GM18505 (cell line): ENCODE measurements at regions not wholly inside any gene's neighbourhood (a gene's known extent, or its start where the extent isn't known, plus 50 kb on each side); places are given as distances from the start of the nearest gene placed in this dataset.
"Not testable (repeated sequence)": the region's sequence is repeated elsewhere in the genome, so short reads cannot be mapped to it uniquely, and the experiment has no call there.

Experiments used
- ATAC-seq: cut with Tn5 transposase; IDR thresholded peaks from one replicate; pipeline ENCODE4 v1.9.1; 2021; ENCODE audit not compliant: unreplicated experiment
- POLR2A ChIP-seq: IDR thresholded peaks from 4 replicates; pipeline ENCODE4 v1.6.1; 2011; ENCODE audit warnings: borderline replicate concordance; ENCODE audit not compliant: insufficient read depth, insufficient read length; ENCODE audit errors: extremely low read depth

DNA sequence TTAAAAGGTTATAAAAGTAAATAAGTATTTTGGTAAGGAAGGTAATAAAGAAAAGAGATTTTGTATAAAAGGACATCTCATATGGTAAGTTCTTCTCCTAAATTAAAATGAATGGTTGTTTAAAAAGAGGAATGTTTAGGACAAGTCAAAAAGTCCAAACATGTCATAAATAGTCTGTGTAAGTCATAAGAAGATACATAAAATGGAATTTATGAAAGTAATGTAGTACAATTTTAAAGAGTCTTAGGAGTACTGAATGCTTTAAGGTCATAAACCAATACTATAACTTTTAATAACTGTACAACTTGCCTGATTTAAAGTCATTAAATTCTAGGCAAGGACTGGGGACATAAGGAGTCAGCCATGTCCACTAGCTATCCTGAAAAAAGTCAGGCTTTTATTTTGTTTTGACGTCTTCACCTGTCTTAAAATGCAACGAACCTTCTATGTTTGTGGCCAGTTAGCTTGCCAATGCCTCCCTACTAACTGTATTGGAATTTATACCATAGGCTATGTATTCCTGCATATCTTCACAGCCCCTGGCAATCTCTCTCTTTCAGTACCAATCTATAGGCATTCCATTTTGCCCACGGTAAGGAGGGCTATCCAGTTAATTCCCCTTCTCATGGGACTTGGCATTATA is 312.3 kb upstream of the LRRTM4 start:
- no peak for ATAC-seq
- no peak for TF ChIP-seq POLR2A

GRCh38 chr2:77838441-77838840 is 316.3 kb upstream of the LRRTM4 start:
- TF ChIP-seq POLR2A, result no peak
- no peak for ATAC-seq

GRCh38 chr2:77839102-77839501 is 316.9 kb upstream of the LRRTM4 start:
- no peak for ATAC-seq
- TF ChIP-seq POLR2A, result no peak

GRCh38 chr2:77862120-77862519 is 339.9 kb upstream of the LRRTM4 start:
- TF ChIP-seq POLR2A, result no peak
- no peak for ATAC-seq

- no peak for TF ChIP-seq POLR2A
- no peak for ATAC-seq
Observed at GRCh38 chr2:77864426-77864825, 342.2 kb upstream of the LRRTM4 start.

GRCh38 chr2:77866661-77867060 is 344.5 kb upstream of the LRRTM4 start:
- ATAC-seq, result no peak
- no peak for TF ChIP-seq POLR2A

DNA sequence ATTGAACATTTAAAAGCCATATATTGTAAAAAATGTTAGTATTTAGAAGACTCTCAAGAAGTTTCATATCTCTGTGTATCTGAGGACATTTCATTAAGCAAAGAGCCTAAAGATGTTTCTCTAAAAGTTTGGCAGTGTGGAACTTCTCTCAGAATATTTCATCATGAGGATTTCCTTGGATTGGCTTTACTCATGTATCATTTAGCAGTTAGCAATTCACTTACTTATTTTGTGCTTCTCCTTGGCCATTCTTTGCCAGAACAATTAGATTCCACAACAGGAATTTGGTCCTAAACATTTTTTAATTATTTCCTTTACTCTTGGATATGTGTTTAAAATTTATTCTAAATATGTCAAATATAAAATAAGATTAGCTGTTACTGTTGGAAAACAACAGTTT is 345.0 kb upstream of the LRRTM4 start:
- TF ChIP-seq POLR2A, result no peak
- no peak for ATAC-seq

GRCh38 chr2:77873506-77873905 is 351.3 kb upstream of the LRRTM4 start:
- ATAC-seq, result no peak
- TF ChIP-seq POLR2A, result no peak

DNA sequence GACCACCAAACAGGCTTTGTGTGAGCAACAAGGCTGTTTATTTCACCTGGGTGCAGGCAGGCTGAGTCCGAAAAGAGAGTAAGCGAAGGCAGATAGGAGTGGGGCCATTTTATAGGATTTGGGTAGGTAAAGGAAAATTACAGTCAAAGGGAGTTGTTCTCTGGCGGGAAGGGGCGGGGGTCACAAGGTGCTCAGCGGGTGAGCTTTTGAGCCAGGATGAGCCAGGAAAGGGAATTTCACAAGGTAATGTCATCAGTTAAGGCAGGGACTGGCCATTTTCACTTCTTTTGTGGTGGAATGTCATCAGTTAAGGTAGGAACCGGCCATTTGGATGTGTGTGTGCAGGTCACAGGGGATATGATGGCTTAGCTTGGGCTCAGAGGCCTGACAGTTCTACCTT is 378.0 kb upstream of the LRRTM4 start:
- not testable (repeated sequence) for ATAC-seq

- TF ChIP-seq POLR2A, result no peak
Observed at GRCh38 chr2:77910136-77910535, 388.0 kb upstream of the LRRTM4 start.

GRCh38 chr2:77920838-77921366 is 398.7 kb upstream of the LRRTM4 start:
- TF ChIP-seq POLR2A, result no peak
- ATAC-seq, result no peak

More at GRCh38 chr2:77910136-77910535, 388.0 kb upstream of the LRRTM4 start:
- ATAC-seq, result no peak

DNA sequence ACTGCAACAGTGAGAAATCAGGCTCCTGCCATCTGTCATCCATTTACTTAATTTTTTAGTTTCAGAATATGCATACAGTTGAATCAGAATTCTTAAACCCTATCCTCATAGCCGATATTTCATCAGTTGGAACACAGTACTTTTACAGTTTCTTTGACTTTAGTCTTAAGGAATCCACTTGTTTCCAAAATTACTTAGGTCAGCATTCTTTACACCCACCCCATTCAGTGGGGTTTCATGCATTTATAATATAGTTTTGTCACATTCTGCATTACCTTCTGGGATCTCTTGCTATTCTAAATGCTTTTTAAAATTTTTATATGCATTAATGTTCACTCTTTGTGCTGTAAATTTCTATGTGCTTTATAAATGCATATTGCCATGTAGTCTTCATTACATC is 400.4 kb upstream of the LRRTM4 start:
- ATAC-seq, result no peak
- TF ChIP-seq POLR2A, result no peak

GRCh38 chr2:77937366-77937765 is 415.2 kb upstream of the LRRTM4 start:
- ATAC-seq, result no peak
- no peak for TF ChIP-seq POLR2A

GRCh38 chr2:77938462-77938861 is 416.3 kb upstream of the LRRTM4 start:
- TF ChIP-seq POLR2A, result no peak
- ATAC-seq, result no peak

DNA sequence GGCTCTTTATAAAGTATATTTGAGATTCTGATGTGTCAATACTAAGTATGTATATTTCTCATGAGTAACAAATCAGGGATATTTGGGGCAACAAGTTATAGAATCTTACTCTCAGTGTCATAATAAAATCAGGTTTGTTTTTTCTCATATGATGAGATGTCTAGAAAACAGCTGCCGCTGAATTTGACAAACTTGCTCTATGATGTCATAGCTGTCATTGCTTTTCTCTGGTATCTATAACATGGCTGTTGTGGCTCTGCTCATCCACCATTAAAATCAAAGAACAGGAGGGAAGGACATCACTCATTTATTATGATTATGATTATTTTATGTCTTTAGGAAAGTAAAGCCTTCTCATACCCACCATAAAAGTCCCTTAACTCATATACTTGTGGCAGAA is 417.2 kb upstream of the LRRTM4 start:
- no peak for ATAC-seq
- TF ChIP-seq POLR2A, result no peak

- TF ChIP-seq POLR2A, result no peak
- ATAC-seq, result no peak
Observed at GRCh38 chr2:77939801-77940200, 417.6 kb upstream of the LRRTM4 start.

DNA sequence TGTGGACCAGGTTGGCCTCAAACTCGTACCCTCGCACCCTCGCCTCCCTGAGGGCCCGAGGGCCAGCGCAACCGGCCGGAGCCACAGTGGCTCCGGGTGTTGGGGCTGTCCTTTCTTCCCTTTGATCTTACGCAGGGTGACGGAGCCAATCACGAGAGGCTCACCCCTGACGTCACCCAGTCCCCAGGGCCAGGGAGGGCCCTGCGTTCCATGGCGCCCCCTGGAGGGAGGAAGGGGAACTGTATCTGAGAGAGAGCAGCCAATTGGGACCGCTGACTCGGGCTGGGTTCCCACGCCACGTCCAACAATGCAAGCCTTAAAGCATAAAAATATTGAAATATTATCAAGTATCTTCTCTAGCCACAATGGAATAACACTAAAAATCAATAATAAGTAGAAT is 432.8 kb upstream of the LRRTM4 start:
- no peak for TF ChIP-seq POLR2A
- no peak for ATAC-seq
